GM13977 (cell line): ENCODE measurements at regions not wholly inside any gene's neighbourhood (a gene's known extent, or its start where the extent isn't known, plus 50 kb on each side); places are given as distances from the start of the nearest gene placed in this dataset.

Source experiments
- DNase-seq: peaks from one replicate; pipeline ENCODE4 v3.0.0; 2012; ENCODE audit warnings: low spot score
- in situ Hi-C: fragments of 300-500 bp; cut with MboI; formaldehyde crosslinking; loops from one replicate; pipeline ENCODE4 v1.12.0; 2022; ENCODE audit warnings: low sequenced_read_pairs, low pct_unique_long_range_greater_than_20kb, mixed read lengths, inconsistent platforms; ENCODE audit not compliant: unreplicated experiment
- TF ChIP-seq, protein P1 (sequence below): IDR thresholded peaks from 2 replicates; pipeline ENCODE4 v1.5.1; 2012; ENCODE audit warnings: mild to moderate bottlenecking, control low read depth; ENCODE audit not compliant: insufficient read depth; ENCODE audit errors: extremely low read depth, missing control alignments

- in situ Hi-C loops: no loop called here
- TF ChIP-seq, protein P1, sequence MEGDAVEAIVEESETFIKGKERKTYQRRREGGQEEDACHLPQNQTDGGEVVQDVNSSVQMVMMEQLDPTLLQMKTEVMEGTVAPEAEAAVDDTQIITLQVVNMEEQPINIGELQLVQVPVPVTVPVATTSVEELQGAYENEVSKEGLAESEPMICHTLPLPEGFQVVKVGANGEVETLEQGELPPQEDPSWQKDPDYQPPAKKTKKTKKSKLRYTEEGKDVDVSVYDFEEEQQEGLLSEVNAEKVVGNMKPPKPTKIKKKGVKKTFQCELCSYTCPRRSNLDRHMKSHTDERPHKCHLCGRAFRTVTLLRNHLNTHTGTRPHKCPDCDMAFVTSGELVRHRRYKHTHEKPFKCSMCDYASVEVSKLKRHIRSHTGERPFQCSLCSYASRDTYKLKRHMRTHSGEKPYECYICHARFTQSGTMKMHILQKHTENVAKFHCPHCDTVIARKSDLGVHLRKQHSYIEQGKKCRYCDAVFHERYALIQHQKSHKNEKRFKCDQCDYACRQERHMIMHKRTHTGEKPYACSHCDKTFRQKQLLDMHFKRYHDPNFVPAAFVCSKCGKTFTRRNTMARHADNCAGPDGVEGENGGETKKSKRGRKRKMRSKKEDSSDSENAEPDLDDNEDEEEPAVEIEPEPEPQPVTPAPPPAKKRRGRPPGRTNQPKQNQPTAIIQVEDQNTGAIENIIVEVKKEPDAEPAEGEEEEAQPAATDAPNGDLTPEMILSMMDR: no peak
- no peak for DNase-seq
These were observed 98.7 kb downstream of the ANKRD60 start for GRCh38 chr20:58129721-58130151.

GRCh38 chr20:58128635-58129625, 99.5 kb downstream of the ANKRD60 start:
- TF ChIP-seq, protein P1: no peak
- DNase-seq: no peak
- in situ Hi-C loops: no loop called here

GRCh38 chr20:58127701-58128111, 100.7 kb downstream of the ANKRD60 start:
- in situ Hi-C loops: no loop called here
- DNase-seq: no peak
- TF ChIP-seq, protein P1: no peak

DNA sequence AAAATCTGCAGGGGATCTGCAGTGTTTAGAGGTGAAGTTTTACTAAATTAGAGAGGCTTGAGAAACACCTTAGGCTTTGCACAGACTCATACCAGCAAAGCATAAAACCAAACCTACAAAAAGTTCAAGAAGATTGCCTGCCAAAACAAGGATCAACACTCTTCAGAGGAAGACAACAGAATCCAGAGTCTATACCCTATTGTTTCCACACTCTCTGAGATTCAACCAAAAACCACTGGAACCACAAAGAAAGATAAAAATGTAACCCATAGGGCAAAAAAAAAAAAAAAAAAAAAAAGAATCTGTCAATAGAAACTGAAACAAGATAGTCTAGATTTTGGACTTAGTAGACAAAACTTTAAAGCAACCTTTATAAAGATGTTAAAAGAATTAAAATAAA, 102.7 kb downstream of the ANKRD60 start:
- TF ChIP-seq, protein P1: no peak
- in situ Hi-C loops: no loop called here
- no peak for DNase-seq

DNA sequence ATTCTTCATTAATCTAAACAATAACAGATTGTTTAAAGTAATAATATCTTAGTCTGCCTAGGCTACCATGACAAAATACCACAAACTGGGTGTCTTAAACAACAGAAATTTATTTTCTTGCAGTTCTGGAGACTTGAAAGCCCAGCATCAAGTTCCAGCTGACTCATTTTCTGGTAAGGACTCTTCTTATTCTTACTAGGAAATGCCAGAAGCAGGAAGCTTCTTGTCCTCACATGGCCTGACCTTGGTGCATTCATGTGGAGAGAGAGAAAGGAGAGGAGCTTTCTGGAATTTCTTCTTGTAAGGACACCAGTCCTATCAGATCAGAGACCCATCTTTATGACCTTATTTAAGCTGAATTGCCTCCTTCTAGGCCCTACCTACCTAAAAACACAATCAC, 110.5 kb downstream of the ANKRD60 start:
- TF ChIP-seq, protein P1: no peak
- in situ Hi-C loops: no loop called here
- no peak for DNase-seq

DNA sequence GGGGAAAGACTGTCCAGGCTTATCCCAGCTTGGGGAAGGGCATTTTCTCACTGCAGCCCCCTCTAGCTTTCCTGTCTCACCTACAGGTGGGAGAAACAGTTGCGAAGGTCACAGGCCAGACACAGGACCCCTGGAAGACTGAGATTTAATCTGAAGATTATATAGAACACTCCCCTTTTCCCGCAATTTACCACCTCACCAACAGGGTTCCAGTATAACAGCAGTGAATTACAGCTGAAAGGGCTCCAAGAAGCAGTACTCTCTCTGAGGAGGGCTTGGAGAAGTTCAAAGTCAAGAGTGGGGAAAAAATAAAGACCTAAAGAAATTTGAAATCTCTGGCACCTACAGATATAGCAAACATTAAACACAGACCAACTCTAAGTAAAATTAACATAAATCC, 111.9 kb downstream of the ANKRD60 start:
- TF ChIP-seq, protein P1: no peak
- DNase-seq: no peak
- in situ Hi-C loops: no loop called here
